H1 (cell line): ENCODE measurements at regions not wholly inside any gene's neighbourhood (a gene's known extent, or its start where the extent isn't known, plus 50 kb on each side); places are given as distances from the start of the nearest gene placed in this dataset.

Experiments
- CTCF ChIA-PET: fragments of 300-600 bp; sonication (Branson Sonifier 250); formaldehyde crosslinking; loops from one replicate; lab custom pipeline; 2021; ENCODE audit not compliant: partially characterized antibody; lab: Charles Lee
- POLR2A ChIA-PET: fragments of 300-600 bp; sonication (Branson Sonifier 250); formaldehyde crosslinking; loops from one replicate; lab custom pipeline; 2021; ENCODE audit warnings: inconsistent platforms; ENCODE audit not compliant: partially characterized antibody; lab: Charles Lee
- DNase-seq, 2 experiments: peaks; one replicate each; pipeline versions ENCODE4 v3.0.0 to v3.0.0-alpha.2; 2010 to 2022; ENCODE audit warnings: low spot score in 2 of 2, low read depth in 1 of 2, mixed read lengths in 1 of 2
- FAIRE-seq: peaks from 2 replicates; lab custom pipeline; 2011; peaks lifted over from hg19 to GRCh38; lab: Jason Lieb, UNC
- H2AFZ ChIP-seq: 2 replicates; pipeline ENCODE4 v1.8.1; 2012; ENCODE audit warnings: low read length, inconsistent platforms
- H2AK5ac ChIP-seq: 2 replicates; pipeline ENCODE4 v1.6.1; 2013; ENCODE audit warnings: low read depth, low read length
- H2BK120ac ChIP-seq: replicated peaks from 2 replicates; pipeline ENCODE3; 2013; ENCODE audit warnings: low read depth, low read length, inconsistent platforms
- H2BK12ac ChIP-seq: 2 replicates; pipeline ENCODE4 v1.6.1; 2013; ENCODE audit warnings: low read depth, low read length
- H2BK15ac ChIP-seq: 2 replicates; pipeline ENCODE4 v1.6.1; 2013; ENCODE audit warnings: low read length
- H2BK20ac ChIP-seq: 2 replicates; pipeline ENCODE4 v1.6.1; 2013; ENCODE audit warnings: low read length
- H2BK5ac ChIP-seq: 2 replicates; pipeline ENCODE4 v1.6.1; 2013; ENCODE audit warnings: low read depth, low read length
- H3K14ac ChIP-seq: 2 replicates; pipeline ENCODE4 v1.6.1; 2013; ENCODE audit warnings: inconsistent platforms; ENCODE audit not compliant: insufficient read length
- H3K18ac ChIP-seq: 2 replicates; pipeline ENCODE4 v1.6.1; 2013; ENCODE audit warnings: low read length; ENCODE audit errors: extremely low read depth
- H3K23ac ChIP-seq: 2 replicates; pipeline ENCODE4 v1.6.1; 2013; ENCODE audit warnings: inconsistent platforms; ENCODE audit not compliant: insufficient read length
- H3K23me2 ChIP-seq: 2 replicates; pipeline ENCODE4 v1.6.1; 2013; ENCODE audit warnings: low read depth, low read length
- H3K27ac ChIP-seq: 2 replicates; pipeline ENCODE4 v1.6.1; 2011; ENCODE audit warnings: low read depth, low read length, inconsistent platforms
- H3K27me3 ChIP-seq, 4 experiments: replicated peaks in 1 of 4; 1 replicate in 1 of 4; 2 replicates in 3 of 4; pipeline versions ENCODE4 v1.6.1 to v1.8.1; 2011 to 2013; ENCODE audit warnings: low read length in 3 of 4, mild to moderate bottlenecking in 3 of 4, inconsistent platforms in 2 of 4, mixed read lengths in 2 of 4, moderate library complexity in 1 of 4; ENCODE audit not compliant: control insufficient read depth in 3 of 4, insufficient read depth in 3 of 4; ENCODE audit errors: extremely low read depth in 1 of 4
- H3K36me3 ChIP-seq, 4 experiments: 2 replicates each; pipeline versions ENCODE4 v1.6.1 to v1.8.1; 2011 to 2013; ENCODE audit warnings: mild to moderate bottlenecking in 4 of 4, low read length in 3 of 4, moderate library complexity in 2 of 4, control low read depth in 1 of 4, inconsistent platforms in 1 of 4; ENCODE audit not compliant: insufficient read depth in 4 of 4, control insufficient read depth in 2 of 4
- H3K4ac ChIP-seq: replicated peaks from 2 replicates; pipeline ENCODE3; 2013; ENCODE audit warnings: low read length, low read depth, mixed read lengths, inconsistent platforms; ENCODE audit not compliant: insufficient read length
- H3K4me1 ChIP-seq, 4 experiments: replicated peaks in 1 of 4; 1 replicate in 1 of 4; 2 replicates in 3 of 4; pipeline versions ENCODE4 v1.6.1 to v1.8.1; 2011 to 2013; ENCODE audit warnings: low read length in 3 of 4, inconsistent platforms in 2 of 4, mixed read lengths in 1 of 4; ENCODE audit not compliant: insufficient read depth in 4 of 4, control insufficient read depth in 3 of 4
- H3K4me2 ChIP-seq, 2 experiments: 2 replicates each; pipeline versions ENCODE4 v1.6.1 to v1.8.1; 2011 to 2013; ENCODE audit warnings: low read depth in 2 of 2, low read length in 2 of 2, control low read depth in 1 of 2, inconsistent platforms in 1 of 2, mild to moderate bottlenecking in 1 of 2; ENCODE audit not compliant: insufficient read depth in 1 of 2
- H3K4me3 ChIP-seq, 4 experiments: fragments of 200-600, 300-600 bp in 1 of 4; sonication (generic), shearing (Covaris generic), sonication (Bioruptor Twin) in 1 of 4; 2 replicates each; pipeline versions ENCODE4 v1.5.1 to v1.8.1; 2011 to 2016; ENCODE audit warnings: low read length in 4 of 4, low read depth in 3 of 4, control low read depth in 2 of 4, inconsistent platforms in 2 of 4, mild to moderate bottlenecking in 2 of 4, mixed read lengths in 1 of 4, moderate library complexity in 1 of 4; ENCODE audit not compliant: insufficient read depth in 2 of 4; ENCODE audit errors: extremely low read depth in 1 of 4
- H3K56ac ChIP-seq: replicated peaks from 2 replicates; pipeline ENCODE3; 2013; ENCODE audit warnings: low read depth, mild to moderate bottlenecking, mixed read lengths, low read length, inconsistent platforms; ENCODE audit not compliant: insufficient read length
- H3K79me1 ChIP-seq: 2 replicates; pipeline ENCODE4 v1.6.1; 2013; ENCODE audit warnings: low read depth, low read length, control low read depth
- H3K79me2 ChIP-seq, 2 experiments: 2 replicates each; pipeline versions ENCODE4 v1.6.1 to v1.8.1; 2012 to 2013; ENCODE audit warnings: low read length in 2 of 2, mild to moderate bottlenecking in 2 of 2, inconsistent platforms in 1 of 2; ENCODE audit not compliant: insufficient read depth in 2 of 2, control insufficient read depth in 1 of 2
- H3K9ac ChIP-seq, 4 experiments: replicated peaks in 1 of 4; 1 replicate in 1 of 4; 2 replicates in 3 of 4; pipeline versions ENCODE4 v1.6.1 to v1.8.1; 2011 to 2013; ENCODE audit warnings: low read depth in 3 of 4, low read length in 3 of 4, control low read depth in 2 of 4, mild to moderate bottlenecking in 2 of 4, moderate library complexity in 2 of 4, inconsistent platforms in 1 of 4; ENCODE audit errors: extremely low read depth in 1 of 4
- H3K9me3 ChIP-seq, 2 experiments: 2 replicates each; pipeline versions ENCODE4 v1.6.1 to v1.8.1; 2012 to 2013; ENCODE audit warnings: mild to moderate bottlenecking in 2 of 2, moderate library complexity in 2 of 2, control low read depth in 1 of 2, inconsistent platforms in 1 of 2, low read depth in 1 of 2, low read length in 1 of 2, mixed read lengths in 1 of 2; ENCODE audit not compliant: insufficient read depth in 2 of 2
- H4K20me1 ChIP-seq, 2 experiments: replicated peaks in 1 of 2; 2 replicates each; pipeline versions ENCODE3 to v1.8.1; 2011 to 2013; ENCODE audit warnings: inconsistent platforms in 2 of 2, low read length in 2 of 2, mild to moderate bottlenecking in 1 of 2; ENCODE audit not compliant: insufficient read depth in 2 of 2, control insufficient read depth in 1 of 2
- H4K5ac ChIP-seq: 2 replicates; pipeline ENCODE4 v1.6.1; 2013; ENCODE audit warnings: low read length, low read depth, mixed read lengths, inconsistent platforms; ENCODE audit not compliant: insufficient read length
- H4K8ac ChIP-seq: 2 replicates; pipeline ENCODE4 v1.8.0; 2013; ENCODE audit warnings: mild to moderate bottlenecking, moderate library complexity, low read length, inconsistent platforms; ENCODE audit not compliant: insufficient read depth; ENCODE audit errors: extremely low read depth
- H4K91ac ChIP-seq: replicated peaks from 2 replicates; pipeline ENCODE3; 2013; ENCODE audit warnings: low read length, mixed read lengths, inconsistent platforms; ENCODE audit not compliant: insufficient read length
- WGBS, 2 experiments: shearing (Covaris generic) in 1 of 2; methylation state at CpG; one replicate each; pipeline versions ENCODE4 v1.1.6 to v1.1.7; 2013 to 2015; ENCODE audit warnings: low lambda C conversion rate in 2 of 2, mixed read lengths in 2 of 2, inconsistent platforms in 1 of 2, low coverage in 1 of 2, missing lambda C conversion rate in 1 of 2; ENCODE audit not compliant: insufficient replicate concordance in 2 of 2, insufficient coverage in 1 of 2, insufficient read length in 1 of 2; ENCODE audit errors: extremely low coverage in 1 of 2, missing lambda C conversion rate in 1 of 2; 5-methylcytosine and 5-hydroxymethylcytosine counted together

DNA sequence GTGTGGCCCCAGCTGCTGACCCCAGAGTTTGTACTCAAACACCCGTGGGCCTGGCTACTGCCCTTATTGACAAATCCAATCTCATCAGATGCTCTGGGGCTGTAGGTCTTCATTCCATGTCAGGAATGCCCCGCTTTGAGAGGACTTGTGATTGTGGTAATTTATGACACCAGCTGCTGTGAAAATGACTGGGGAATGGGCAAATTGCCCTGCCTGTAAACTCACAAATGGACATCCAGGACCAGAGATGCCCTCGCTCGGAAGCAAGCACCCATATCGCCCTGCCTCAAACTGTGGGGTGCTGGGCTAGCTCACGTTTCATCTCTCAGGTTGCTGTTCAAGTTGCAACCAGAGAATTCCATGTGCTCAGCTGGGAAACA lies 225.9 kb upstream of the MAP3K1 start:
- WGBS, 2 experiments, result 90% methylated on average over 6 of the region's 6 CpGs; no CpG with 5 or more reads in 1 of the 2 experiments
- CTCF ChIA-PET, result interaction anchor here (1.2 kb wide), 1 partner anchor 9 kb away, joined by 3 read pairs; no protein-coding TSS in a partner anchor

More for the DNA sequence above, 225.9 kb upstream of the MAP3K1 start:
- H4K5ac ChIP-seq, result no peak overlapping the region
- H2BK12ac ChIP-seq, result no peak overlapping the region; the same call in 1 of the 2 replicates
- no peaks in the 10 kb centered on the region for H3K79me2 ChIP-seq
- H3K56ac ChIP-seq, result no peak overlapping the region
- H2BK5ac ChIP-seq, result no peak overlapping the region
- no peak overlapping the region for H3K4ac ChIP-seq
- no peaks in the 10 kb centered on the region for H3K27me3 ChIP-seq
- FAIRE-seq (no peak), DNase-seq (no peak)
- H3K23me2 ChIP-seq, result no peaks in the 10 kb centered on the region
- H2BK120ac ChIP-seq, result no peak overlapping the region
- POLR2A ChIA-PET, result no interaction called here
- no peak overlapping the region for H3K4me3 ChIP-seq
- H3K14ac ChIP-seq, result no peak overlapping the region
- no peak overlapping the region for H2AFZ ChIP-seq
- H3K27ac ChIP-seq, result no peak overlapping the region
- peaks cover 0 to 3% (median 0%) of the 10 kb centered on the region in 4 experiments; a peak in 1 of 7 replicates for H3K4me1 ChIP-seq
- no peak overlapping the region for H2AK5ac ChIP-seq
- H2BK15ac ChIP-seq, result no peak overlapping the region
- H3K23ac ChIP-seq, result no peak overlapping the region
- H3K36me3 ChIP-seq, result no peaks in the 10 kb centered on the region
- no peak overlapping the region for H4K91ac ChIP-seq
- H3K18ac ChIP-seq, result no peak overlapping the region
- no peak overlapping the region for H4K8ac ChIP-seq
- no peaks in the 10 kb centered on the region for H4K20me1 ChIP-seq
- no peaks in the 10 kb centered on the region for H3K79me1 ChIP-seq
- H3K9me3 ChIP-seq, result peaks cover under 1 to 2% of the 10 kb centered on the region in 2 experiments; a peak in 2 of 4 replicates
- no peak overlapping the region for H2BK20ac ChIP-seq
- no peak overlapping the region for H3K9ac ChIP-seq
- no peak overlapping the region for H3K4me2 ChIP-seq
